Gastroesophageal sphincter (tissue), 4 donors: ENCODE measurements at regions not wholly inside any gene's neighbourhood (a gene's known extent, or its start where the extent isn't known, plus 50 kb on each side); places are given as distances from the start of the nearest gene placed in this dataset.

Experiments used
- ATAC-seq: fragments of 150-250 bp; one replicate; pipeline ENCODE4 v1.9.1; 2016; ENCODE audit warnings: mild to moderate bottlenecking, moderate library complexity
- H3K27ac ChIP-seq, 4 donors: fragments of 200-600 bp; sonication (generic) in 3 of 4; 1 replicate in 3 of 4; 2 replicates in 1 of 4; pipeline ENCODE4 v1.5.1; 2016 to 2019
- H3K27me3 ChIP-seq: fragments of 200-600 bp; sonication (generic); one replicate; pipeline ENCODE4 v1.5.1; 2019
- H3K36me3 ChIP-seq, 2 donors: fragments of 200-600 bp; sonication (generic); one replicate each; pipeline ENCODE4 v1.5.1; 2019; ENCODE audit warnings: control low read depth in 1 of 2
- H3K4me1 ChIP-seq, 3 donors: fragments of 200-600 bp; sonication (generic); 1 replicate in 2 of 3; 2 replicates in 1 of 3; pipeline ENCODE4 v1.5.1; 2016 to 2019; ENCODE audit warnings: control low read depth in 2 of 3
- H3K4me3 ChIP-seq, 2 donors: fragments of 200-600 bp; sonication (generic); one replicate each; pipeline ENCODE4 v1.5.1; 2019; ENCODE audit warnings: mild to moderate bottlenecking in 1 of 2, moderate library complexity in 1 of 2
- H3K9me3 ChIP-seq, 3 donors: fragments of 200-600 bp; sonication (generic); one replicate each; pipeline ENCODE4 v1.5.1; 2017 to 2019; ENCODE audit warnings: control low read depth in 2 of 3
- CTCF ChIP-seq, 4 experiments: fragments of 200-600 bp in 2 of 4; fragments of 450-650 bp in 2 of 4; sonication (generic) in 1 of 4; IDR thresholded peaks; one replicate each; pipeline ENCODE4 v1.5.1; 2017 to 2019; ENCODE audit warnings: antibody characterized with exemption in 4 of 4, mild to moderate bottlenecking in 2 of 4, moderate library complexity in 2 of 4
- EP300 ChIP-seq: sonication (generic); formaldehyde crosslinking; IDR thresholded peaks from one replicate; pipeline ENCODE4 v1.6.1; 2017; ENCODE audit warnings: antibody characterized with exemption, mild to moderate bottlenecking
- POLR2A ChIP-seq, 2 donors: fragments of 450-650 bp; IDR thresholded peaks; one replicate each; pipeline ENCODE4 v1.6.1; 2017; ENCODE audit warnings: antibody characterized with exemption in 2 of 2, mild to moderate bottlenecking in 2 of 2, moderate library complexity in 1 of 2
- POLR2AphosphoS5 ChIP-seq: sonication (generic); formaldehyde crosslinking; IDR thresholded peaks from one replicate; pipeline ENCODE4 v1.6.1; 2017; ENCODE audit warnings: antibody characterized with exemption
- WGBS, 2 donors: methylation state at CpG; one replicate each; pipeline ENCODE4 v1.1.5; 2018; ENCODE audit warnings: low coverage in 1 of 2; 5-methylcytosine and 5-hydroxymethylcytosine counted together

- no peak overlapping the region for H3K4me3 ChIP-seq
- no peaks in the 10 kb centered on the region for H3K9me3 ChIP-seq
- H3K36me3 ChIP-seq = no peaks in the 10 kb centered on the region
- H3K4me1 ChIP-seq = no peaks in the 10 kb centered on the region
- no peak overlapping the region for H3K27ac ChIP-seq
- TF ChIP-seq CTCF (IDR thresholded peaks at IDR 0.05) (no peak), EP300 (no peak), POLR2AphosphoS5 (no peak), POLR2A (IDR thresholded peaks at IDR 0.05) (no peak)
- WGBS, 2 donors = 88 to 96% methylated on average over 2 of the region's 2 CpGs
- no peak for ATAC-seq
- H3K27me3 ChIP-seq = no peaks in the 10 kb centered on the region
These were observed 146.6 kb upstream of the CCDC68 start for GRCh38 chr18:55105873-55106272.

GRCh38 chr18:55102958-55103456, 143.7 kb upstream of the CCDC68 start:
- peak; percentile 25 for ATAC-seq
- Histone ChIP-seq H3K27ac (no peak overlapping the region), H3K36me3 (no peaks in the 10 kb centered on the region), H3K4me3 (no peak overlapping the region), H3K9me3 (no peaks in the 10 kb centered on the region), H3K27me3 (no peaks in the 10 kb centered on the region), H3K4me1 (no peaks in the 10 kb centered on the region)
- WGBS, 2 donors = 91 to 100% methylated on average over 1 to 3 of the region's 3 CpGs
- TF ChIP-seq POLR2A (IDR thresholded peaks at IDR 0.05) = no peak

- 68 to 79% methylated on average over 2 of the region's 3 CpGs for WGBS, 2 donors
- Histone ChIP-seq H3K4me3 (no peak overlapping the region), H3K4me1 (no peaks in the 10 kb centered on the region), H3K9me3 (no peaks in the 10 kb centered on the region), H3K27me3 (no peaks in the 10 kb centered on the region), H3K27ac (no peak overlapping the region), H3K36me3 (no peaks in the 10 kb centered on the region)
- ATAC-seq = no peak
- TF ChIP-seq POLR2AphosphoS5 = no peak
- no peak for TF ChIP-seq POLR2A (IDR thresholded peaks at IDR 0.05)
- TF ChIP-seq CTCF (IDR thresholded peaks at IDR 0.05) = no peak
- no peak for TF ChIP-seq EP300
These were observed 143.2 kb upstream of the CCDC68 start for GRCh38 chr18:55102501-55102900.

- H3K4me3 ChIP-seq = no peak overlapping the region
- no peak for ATAC-seq
- TF ChIP-seq POLR2A (IDR thresholded peaks at IDR 0.05) (no peak), POLR2AphosphoS5 (no peak), CTCF (IDR thresholded peaks at IDR 0.05) (no peak), EP300 (no peak)
- no peak overlapping the region for H3K27ac ChIP-seq
- 72 to 83% methylated on average over 2 of the region's 2 CpGs for WGBS, 2 donors
- no peaks in the 10 kb centered on the region for H3K4me1 ChIP-seq
- H3K9me3 ChIP-seq = no peaks in the 10 kb centered on the region
- no peaks in the 10 kb centered on the region for H3K27me3 ChIP-seq
- H3K36me3 ChIP-seq = no peaks in the 10 kb centered on the region
These were observed 142.2 kb upstream of the CCDC68 start for GRCh38 chr18:55101458-55101824.

DNA sequence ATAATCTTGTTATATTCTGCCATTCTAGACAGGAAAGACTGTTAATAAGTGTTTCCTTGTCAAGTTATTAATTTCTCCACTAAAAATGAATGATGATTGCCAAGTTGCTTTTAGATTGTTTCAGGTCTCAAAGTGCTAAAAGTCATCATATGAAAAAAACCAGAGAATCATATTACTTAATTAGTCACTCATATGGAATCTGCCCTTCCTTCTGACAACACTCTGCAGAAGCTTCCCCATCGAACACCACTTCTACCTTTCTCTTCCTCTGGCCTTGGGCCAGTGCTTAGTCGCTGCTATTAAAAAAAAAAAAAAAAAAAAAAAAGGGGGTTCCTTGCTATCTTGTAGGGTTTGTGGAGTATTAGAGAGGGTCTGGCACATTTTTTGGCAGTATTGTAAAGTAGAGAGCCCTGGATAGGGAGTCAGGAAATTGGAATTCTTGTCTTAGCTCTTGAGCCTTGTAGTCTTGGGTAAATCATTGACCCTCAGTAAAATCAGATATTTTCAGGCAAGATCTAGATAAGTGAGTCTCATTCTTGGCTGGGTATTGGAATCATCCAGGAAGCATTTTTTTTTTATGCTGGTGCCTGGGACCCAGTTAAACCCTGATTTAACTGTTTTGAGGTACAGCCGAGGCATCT, 141.7 kb upstream of the CCDC68 start:
- no peak for ATAC-seq

More for the DNA sequence above, 141.7 kb upstream of the CCDC68 start:
- H3K36me3 ChIP-seq = no peaks in the 10 kb centered on the region
- WGBS, 2 donors = 70 to 82% methylated on average over 1 to 3 of the region's 3 CpGs
- no peaks in the 10 kb centered on the region for H3K4me1 ChIP-seq
- no peak overlapping the region for H3K4me3 ChIP-seq
- TF ChIP-seq POLR2A (IDR thresholded peaks at IDR 0.05) = no peak
- no peak for TF ChIP-seq EP300
- no peak for TF ChIP-seq CTCF (IDR thresholded peaks at IDR 0.05)
- TF ChIP-seq POLR2AphosphoS5 = no peak
- H3K27ac ChIP-seq = no peak overlapping the region
- no peaks in the 10 kb centered on the region for H3K27me3 ChIP-seq
- no peaks in the 10 kb centered on the region for H3K9me3 ChIP-seq
